Stimulated activated naive CD8-positive, alpha-beta T cell treated with anti-CD3 and anti-CD28 coated beads, Interleukin-15, amount 100 ng/mL, for 72 hours (primary cell): ENCODE measurements at regions not wholly inside any gene's neighbourhood (a gene's known extent, or its start where the extent isn't known, plus 50 kb on each side); places are given as distances from the start of the nearest gene placed in this dataset.
"Not testable (repeated sequence)": the region's sequence is repeated elsewhere in the genome, so short reads cannot be mapped to it uniquely, and the experiment has no call there.

Experiments used
- ATAC-seq: fragments of 150-1000 bp; cut with Tn5 transposase; 2 replicates; pipeline ENCODE4 v1.10.0; 2021; ENCODE audit warnings: mild to moderate bottlenecking, moderate library complexity
- DNase-seq, 2 donors: peaks; one replicate each; pipeline ENCODE4 v3.0.0; 2021 to 2022
- H3K27ac Mint-ChIP-seq, 2 donors: one replicate each; pipeline ENCODE4 v1.8.0; 2022; ENCODE audit warnings: mild to moderate bottlenecking in 2 of 2, mixed read lengths in 2 of 2, moderate library complexity in 2 of 2
- H3K27me3 Mint-ChIP-seq: one replicate; pipeline ENCODE4 v1.8.0; 2022; ENCODE audit warnings: mixed read lengths
- H3K4me1 Mint-ChIP-seq: one replicate; pipeline ENCODE4 v1.8.0; 2022; ENCODE audit warnings: mild to moderate bottlenecking, mixed read lengths
- H3K4me3 Mint-ChIP-seq, 2 donors: one replicate each; pipeline ENCODE4 v1.8.0; 2022; ENCODE audit warnings: mild to moderate bottlenecking in 2 of 2, mixed read lengths in 2 of 2, moderate library complexity in 1 of 2
- H3K9me3 Mint-ChIP-seq, 2 donors: one replicate each; pipeline ENCODE4 v1.8.0; 2022; ENCODE audit warnings: mixed read lengths in 2 of 2

GRCh38 chr4:111031001-111031579 is 408.2 kb upstream of the PITX2 start:
- no peaks in the 10 kb centered on the region for H3K4me1 Mint-ChIP-seq
- no peaks in the 10 kb centered on the region for H3K27me3 Mint-ChIP-seq
- DNase-seq (no peak), ATAC-seq (no peak)
- no peak overlapping the region for H3K27ac Mint-ChIP-seq
- H3K4me3 Mint-ChIP-seq: no peak overlapping the region
- no peaks in the 10 kb centered on the region for H3K9me3 Mint-ChIP-seq

GRCh38 chr4:111031596-111031995 is 408.7 kb upstream of the PITX2 start:
- ATAC-seq (no peak), DNase-seq (no peak)
- Mint-ChIP-seq H3K9me3 (no peaks in the 10 kb centered on the region), H3K4me3 (no peak overlapping the region), H3K4me1 (no peaks in the 10 kb centered on the region), H3K27me3 (no peaks in the 10 kb centered on the region), H3K27ac (no peak overlapping the region)

GRCh38 chr4:111037591-111038360 is 414.9 kb upstream of the PITX2 start:
- H3K27me3 Mint-ChIP-seq: no peaks in the 10 kb centered on the region
- H3K4me3 Mint-ChIP-seq: no peak overlapping the region
- H3K27ac Mint-ChIP-seq: no peak overlapping the region
- H3K4me1 Mint-ChIP-seq: no peaks in the 10 kb centered on the region
- ATAC-seq: no peak
- no peaks in the 10 kb centered on the region for H3K9me3 Mint-ChIP-seq
- no peak for DNase-seq

- ATAC-seq (no peak), DNase-seq (no peak)
- no peaks in the 10 kb centered on the region for H3K9me3 Mint-ChIP-seq
- no peak overlapping the region for H3K27ac Mint-ChIP-seq
- H3K27me3 Mint-ChIP-seq: no peaks in the 10 kb centered on the region
- no peak overlapping the region for H3K4me3 Mint-ChIP-seq
- H3K4me1 Mint-ChIP-seq: no peaks in the 10 kb centered on the region
Measured at GRCh38 chr4:111040904-111041303, 418.0 kb upstream of the PITX2 start.

- no peaks in the 10 kb centered on the region for H3K9me3 Mint-ChIP-seq
- no peaks in the 10 kb centered on the region for H3K27me3 Mint-ChIP-seq
Measured at GRCh38 chr4:111043286-111043685, 420.4 kb upstream of the PITX2 start.

GRCh38 chr4:111045992-111046391 is 423.1 kb upstream of the PITX2 start:
- Mint-ChIP-seq H3K4me3 (no peak overlapping the region), H3K4me1 (no peaks in the 10 kb centered on the region), H3K9me3 (peaks cover 12 to 24% of the 10 kb centered on the region in 2 donors), H3K27me3 (no peaks in the 10 kb centered on the region), H3K27ac (no peak overlapping the region)
- ATAC-seq: no peak
- no peak for DNase-seq

More at GRCh38 chr4:111043286-111043685, 420.4 kb upstream of the PITX2 start:
- ATAC-seq: no peak
- Mint-ChIP-seq H3K4me1 (no peaks in the 10 kb centered on the region), H3K4me3 (no peak overlapping the region), H3K27ac (no peak overlapping the region)
- DNase-seq: no peak

GRCh38 chr4:111046811-111047210 is 423.9 kb upstream of the PITX2 start:
- Mint-ChIP-seq H3K4me1 (no peaks in the 10 kb centered on the region), H3K27me3 (no peaks in the 10 kb centered on the region), H3K9me3 (peaks cover 12 to 31% of the 10 kb centered on the region in 2 donors), H3K27ac (no peak overlapping the region), H3K4me3 (no peak overlapping the region)
- no peak for ATAC-seq
- no peak for DNase-seq

- Mint-ChIP-seq H3K9me3 (peaks cover 12 to 41% of the 10 kb centered on the region in 2 donors), H3K4me1 (no peaks in the 10 kb centered on the region), H3K27me3 (no peaks in the 10 kb centered on the region), H3K4me3 (no peak overlapping the region), H3K27ac (no peak overlapping the region)
- ATAC-seq: no peak
- DNase-seq: no peak
Measured at GRCh38 chr4:111048316-111048715, 425.4 kb upstream of the PITX2 start.

- no peaks in the 10 kb centered on the region for H3K9me3 Mint-ChIP-seq
- no peak overlapping the region for H3K27ac Mint-ChIP-seq
- H3K4me3 Mint-ChIP-seq: no peak overlapping the region
- DNase-seq (no peak), ATAC-seq (no peak)
- H3K4me1 Mint-ChIP-seq: no peaks in the 10 kb centered on the region
- no peaks in the 10 kb centered on the region for H3K27me3 Mint-ChIP-seq
Measured at GRCh38 chr4:111064342-111064993, 441.6 kb upstream of the PITX2 start.

- no peak overlapping the region for H3K4me3 Mint-ChIP-seq
- DNase-seq (no peak), ATAC-seq (no peak)
- H3K9me3 Mint-ChIP-seq: no peaks in the 10 kb centered on the region
- H3K27ac Mint-ChIP-seq: no peak overlapping the region
- no peaks in the 10 kb centered on the region for H3K4me1 Mint-ChIP-seq
- no peaks in the 10 kb centered on the region for H3K27me3 Mint-ChIP-seq
Measured at GRCh38 chr4:111066001-111066400, 443.1 kb upstream of the PITX2 start.

GRCh38 chr4:111066447-111066846 is 443.6 kb upstream of the PITX2 start:
- H3K27me3 Mint-ChIP-seq: no peaks in the 10 kb centered on the region
- ATAC-seq: no peak
- no peak overlapping the region for H3K4me3 Mint-ChIP-seq
- no peak overlapping the region for H3K27ac Mint-ChIP-seq
- H3K4me1 Mint-ChIP-seq: no peaks in the 10 kb centered on the region
- no peak for DNase-seq
- no peaks in the 10 kb centered on the region for H3K9me3 Mint-ChIP-seq

- no peak for ATAC-seq
- no peaks in the 10 kb centered on the region for H3K27me3 Mint-ChIP-seq
- H3K9me3 Mint-ChIP-seq: no peaks in the 10 kb centered on the region
- no peak overlapping the region for H3K4me3 Mint-ChIP-seq
- no peaks in the 10 kb centered on the region for H3K4me1 Mint-ChIP-seq
- no peak overlapping the region for H3K27ac Mint-ChIP-seq
- no peak for DNase-seq
Measured at GRCh38 chr4:111066887-111067286, 444.0 kb upstream of the PITX2 start.

GRCh38 chr4:111068883-111069282 is 446.0 kb upstream of the PITX2 start:
- peaks cover under 1 to 1% of the 10 kb centered on the region in 2 donors for H3K9me3 Mint-ChIP-seq
- no peak overlapping the region for H3K4me3 Mint-ChIP-seq
- DNase-seq: no peak
- no peak for ATAC-seq
- no peak overlapping the region for H3K27ac Mint-ChIP-seq
- no peaks in the 10 kb centered on the region for H3K27me3 Mint-ChIP-seq
- H3K4me1 Mint-ChIP-seq: no peaks in the 10 kb centered on the region

- Mint-ChIP-seq H3K27me3 (no peaks in the 10 kb centered on the region), H3K4me3 (no peak overlapping the region), H3K9me3 (peaks cover 5 to 11% of the 10 kb centered on the region in 2 donors), H3K4me1 (no peaks in the 10 kb centered on the region), H3K27ac (no peak overlapping the region)
- ATAC-seq (no peak), DNase-seq (no peak)
Measured at GRCh38 chr4:111070390-111070789, 447.5 kb upstream of the PITX2 start.

GRCh38 chr4:111074523-111075114 is 451.7 kb upstream of the PITX2 start:
- Mint-ChIP-seq H3K9me3 (peaks cover 16 to 25% of the 10 kb centered on the region in 2 donors), H3K4me1 (no peaks in the 10 kb centered on the region), H3K4me3 (no peak overlapping the region), H3K27me3 (no peaks in the 10 kb centered on the region), H3K27ac (no peak overlapping the region)
- no peak for ATAC-seq
- no peak for DNase-seq

- not testable (repeated sequence) for H3K27me3 Mint-ChIP-seq, ATAC-seq, H3K27ac Mint-ChIP-seq, H3K4me3 Mint-ChIP-seq, DNase-seq, H3K4me1 Mint-ChIP-seq
- peaks cover 16 to 25% of the 10 kb centered on the region in 2 donors for H3K9me3 Mint-ChIP-seq
Measured at GRCh38 chr4:111076299-111076698, 453.4 kb upstream of the PITX2 start.
